Astrocyte (in vitro differentiated cells and primary cell): ENCODE measurements at regions not wholly inside any gene's neighbourhood (a gene's known extent, or its start where the extent isn't known, plus 50 kb on each side); places are given as distances from the start of the nearest gene placed in this dataset.

ENCODE experiments used
- EZH2 ChIP-seq: IDR thresholded peaks from 2 replicates; pipeline ENCODE4 v1.6.1; 2012; ENCODE audit warnings: mild to moderate bottlenecking, low read length, inconsistent platforms; ENCODE audit not compliant: insufficient read depth
- TF ChIP-seq, protein P1 (sequence below): IDR thresholded peaks from 2 replicates; pipeline ENCODE4 v1.5.1; 2011; ENCODE audit warnings: low read depth, mild to moderate bottlenecking, inconsistent platforms, low read length, moderate library complexity; ENCODE audit not compliant: insufficient read depth

GRCh38 chr9:93818237-93818636 lies 136.9 kb downstream of the BARX1 start:
- TF ChIP-seq, protein P1, sequence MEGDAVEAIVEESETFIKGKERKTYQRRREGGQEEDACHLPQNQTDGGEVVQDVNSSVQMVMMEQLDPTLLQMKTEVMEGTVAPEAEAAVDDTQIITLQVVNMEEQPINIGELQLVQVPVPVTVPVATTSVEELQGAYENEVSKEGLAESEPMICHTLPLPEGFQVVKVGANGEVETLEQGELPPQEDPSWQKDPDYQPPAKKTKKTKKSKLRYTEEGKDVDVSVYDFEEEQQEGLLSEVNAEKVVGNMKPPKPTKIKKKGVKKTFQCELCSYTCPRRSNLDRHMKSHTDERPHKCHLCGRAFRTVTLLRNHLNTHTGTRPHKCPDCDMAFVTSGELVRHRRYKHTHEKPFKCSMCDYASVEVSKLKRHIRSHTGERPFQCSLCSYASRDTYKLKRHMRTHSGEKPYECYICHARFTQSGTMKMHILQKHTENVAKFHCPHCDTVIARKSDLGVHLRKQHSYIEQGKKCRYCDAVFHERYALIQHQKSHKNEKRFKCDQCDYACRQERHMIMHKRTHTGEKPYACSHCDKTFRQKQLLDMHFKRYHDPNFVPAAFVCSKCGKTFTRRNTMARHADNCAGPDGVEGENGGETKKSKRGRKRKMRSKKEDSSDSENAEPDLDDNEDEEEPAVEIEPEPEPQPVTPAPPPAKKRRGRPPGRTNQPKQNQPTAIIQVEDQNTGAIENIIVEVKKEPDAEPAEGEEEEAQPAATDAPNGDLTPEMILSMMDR = no peak
- no peak for TF ChIP-seq EZH2
